Glutamatergic neuron (in vitro differentiated cells): ENCODE measurements at regions not wholly inside any gene's neighbourhood (a gene's known extent, or its start where the extent isn't known, plus 50 kb on each side); places are given as distances from the start of the nearest gene placed in this dataset.
A peak's percentile ranks its signal among the peaks of the same experiment; 100 is the strongest.

Source experiments
- DNase-seq: peaks from one replicate; pipeline ENCODE4 v3.0.0; 2022
- H3K27ac Mint-ChIP-seq: one replicate; pipeline ENCODE4 v1.8.0; 2020; ENCODE audit warnings: mild to moderate bottlenecking, mixed read lengths, inconsistent platforms; ENCODE audit not compliant: unreplicated experiment
- H3K27me3 Mint-ChIP-seq: one replicate; pipeline ENCODE4 v1.8.0; 2020; ENCODE audit warnings: mild to moderate bottlenecking, moderate library complexity, mixed read lengths, inconsistent platforms; ENCODE audit not compliant: unreplicated experiment
- H3K36me3 Mint-ChIP-seq: one replicate; pipeline ENCODE4 v1.8.0; 2020; ENCODE audit warnings: mild to moderate bottlenecking, mixed read lengths, inconsistent platforms; ENCODE audit not compliant: unreplicated experiment
- H3K4me1 Mint-ChIP-seq: one replicate; pipeline ENCODE4 v1.8.0; 2020; ENCODE audit warnings: mild to moderate bottlenecking, low read depth, mixed read lengths, inconsistent platforms; ENCODE audit not compliant: unreplicated experiment
- H3K4me3 Mint-ChIP-seq: one replicate; pipeline ENCODE4 v1.8.0; 2020; ENCODE audit warnings: mild to moderate bottlenecking, mixed read lengths, inconsistent platforms; ENCODE audit not compliant: unreplicated experiment
- H3K9me3 Mint-ChIP-seq: one replicate; pipeline ENCODE4 v1.8.0; 2020; ENCODE audit warnings: mild to moderate bottlenecking, moderate library complexity, mixed read lengths, inconsistent platforms; ENCODE audit not compliant: unreplicated experiment
- CTCF ChIP-seq: fragments of 200-600 bp; sonication (generic); IDR thresholded peaks from one replicate; pipeline ENCODE4 v1.5.0; 2021; ENCODE audit not compliant: partially characterized antibody, unreplicated experiment

DNA sequence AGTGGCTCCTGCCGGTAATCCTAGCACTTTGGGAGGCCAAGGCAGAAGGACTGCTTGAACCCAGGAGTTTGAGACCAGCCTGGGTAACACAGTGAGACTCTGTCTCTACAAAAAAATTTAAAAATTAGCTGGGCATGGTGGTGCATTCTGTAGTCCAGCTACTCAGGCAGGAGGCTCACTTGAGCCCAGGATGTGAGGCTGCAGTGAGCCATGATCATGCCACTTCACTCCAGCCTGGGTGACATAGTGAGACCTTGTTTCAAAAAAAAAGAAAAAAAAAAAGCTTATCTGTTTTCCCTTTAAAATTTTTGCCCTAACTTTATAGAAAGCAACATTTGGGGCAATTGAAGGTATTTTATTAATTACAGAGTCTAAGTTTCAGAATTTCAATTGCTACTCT, 486.0 kb downstream of the BCAT1 start:
- TF ChIP-seq CTCF = no peak
- Mint-ChIP-seq H3K36me3 (no peaks in the 10 kb centered on the region), H3K27me3 (no peaks in the 10 kb centered on the region), H3K4me1 (peaks cover 22% of the 10 kb centered on the region), H3K4me3 (no peak overlapping the region), H3K9me3 (no peaks in the 10 kb centered on the region), H3K27ac (no peak overlapping the region)
- DNase-seq = no peak

- Mint-ChIP-seq H3K27ac (peak overlapping the region; percentile 1), H3K4me3 (no peak overlapping the region), H3K27me3 (no peaks in the 10 kb centered on the region), H3K4me1 (peaks cover 28% of the 10 kb centered on the region), H3K36me3 (no peaks in the 10 kb centered on the region), H3K9me3 (no peaks in the 10 kb centered on the region)
- DNase-seq = no peak
- no peak for TF ChIP-seq CTCF
Measured at GRCh38 chr12:24460506-24460905, 488.4 kb downstream of the BCAT1 start.

GRCh38 chr12:24460099-24460498, 488.8 kb downstream of the BCAT1 start:
- Mint-ChIP-seq H3K27me3 (no peaks in the 10 kb centered on the region), H3K4me1 (peaks cover 28% of the 10 kb centered on the region), H3K9me3 (no peaks in the 10 kb centered on the region), H3K36me3 (no peaks in the 10 kb centered on the region), H3K4me3 (no peak overlapping the region), H3K27ac (no peak overlapping the region)
- DNase-seq = no peak
- TF ChIP-seq CTCF = no peak

DNA sequence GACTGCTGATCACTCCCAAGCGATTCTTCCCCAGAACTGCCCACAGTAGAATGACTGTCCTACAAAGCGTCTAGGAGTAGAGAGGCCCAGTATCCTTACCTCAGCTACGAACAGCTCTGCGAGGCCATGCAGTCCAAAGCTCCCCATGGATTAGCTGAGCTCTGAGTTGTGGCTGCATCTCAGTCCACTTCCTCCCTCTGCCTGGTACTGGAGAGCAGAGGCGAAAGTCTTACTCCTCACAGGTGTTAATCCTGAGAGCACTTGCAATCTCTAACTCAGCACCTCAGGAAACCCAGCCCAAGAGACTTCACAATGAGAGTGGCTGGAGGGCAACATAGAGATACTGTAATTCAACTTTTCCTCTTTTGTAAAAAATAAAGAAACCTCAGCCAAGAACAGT, 493.1 kb downstream of the BCAT1 start:
- H3K4me1 Mint-ChIP-seq = peaks cover 25% of the 10 kb centered on the region
- H3K27ac Mint-ChIP-seq = no peak overlapping the region
- no peaks in the 10 kb centered on the region for H3K27me3 Mint-ChIP-seq
- no peak for TF ChIP-seq CTCF
- H3K9me3 Mint-ChIP-seq = no peaks in the 10 kb centered on the region
- no peak overlapping the region for H3K4me3 Mint-ChIP-seq
- DNase-seq = no peak
- no peaks in the 10 kb centered on the region for H3K36me3 Mint-ChIP-seq

DNA sequence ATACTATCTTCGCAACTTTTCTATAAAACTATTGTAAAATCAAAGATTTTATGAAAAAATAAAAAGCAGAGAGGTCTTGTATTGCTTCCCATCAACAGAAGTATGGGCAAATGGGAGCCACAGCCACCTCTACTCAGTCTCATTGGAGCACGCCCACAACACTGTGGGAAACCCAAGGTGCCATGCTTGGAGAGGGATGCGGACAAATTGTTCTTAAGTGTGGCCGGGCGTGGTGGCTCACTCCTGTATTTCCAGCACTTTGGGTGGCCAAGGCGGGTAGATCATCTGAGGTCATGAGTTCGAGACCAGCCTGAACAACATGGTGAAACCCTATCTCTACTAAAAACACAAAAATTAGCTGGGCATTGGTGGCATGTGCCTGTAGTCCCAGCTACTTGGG, 498.2 kb upstream of the SOX5 start:
- TF ChIP-seq CTCF = no peak
- Mint-ChIP-seq H3K4me1 (peaks cover 11% of the 10 kb centered on the region), H3K4me3 (no peak overlapping the region), H3K27ac (no peak overlapping the region), H3K36me3 (no peaks in the 10 kb centered on the region), H3K9me3 (peaks cover 3% of the 10 kb centered on the region), H3K27me3 (no peaks in the 10 kb centered on the region)
- no peak for DNase-seq
